ENCODE measurements at regions not wholly inside any gene's neighbourhood (a gene's known extent, or its start where the extent isn't known, plus 50 kb on each side); places are given as distances from the start of the nearest gene placed in this dataset.
"Not testable (repeated sequence)": the region's sequence is repeated elsewhere in the genome, so short reads cannot be mapped to it uniquely, and the experiment has no call there.

- Mint-ChIP-seq H3K27me3 (ENCODE audit: low read depth) (no peaks in the 10 kb centered on the region), H3K27ac (no peak overlapping the region)
Observed at GRCh38 chr6:40146902-40147301, 212.6 kb upstream of the MOCS1 start.

GRCh38 chr6:40139447-40139846 lies 205.2 kb upstream of the MOCS1 start:
- H3K9me3 Mint-ChIP-seq = peaks cover 4% of the 10 kb centered on the region
- no peak overlapping the region for H3K4me3 Mint-ChIP-seq (ENCODE audit: low read depth)
- no peaks in the 10 kb centered on the region for H3K4me1 Mint-ChIP-seq (ENCODE audit: low read depth)
- DNase-seq (ENCODE audit: low spot score) = no peak
- intact Hi-C loops (cut with micrococcal nuclease) = no loop called here
- no peaks in the 10 kb centered on the region for H3K27me3 Mint-ChIP-seq (ENCODE audit: low read depth)
- H3K27ac Mint-ChIP-seq = no peak overlapping the region
- H3K36me3 Mint-ChIP-seq (ENCODE audit: low read depth) = no peaks in the 10 kb centered on the region

More at GRCh38 chr6:40146902-40147301, 212.6 kb upstream of the MOCS1 start:
- no peak overlapping the region for H3K4me3 Mint-ChIP-seq (ENCODE audit: low read depth)
- H3K36me3 Mint-ChIP-seq (ENCODE audit: low read depth) = no peaks in the 10 kb centered on the region
- intact Hi-C loops (cut with micrococcal nuclease) = no loop called here
- no peak for DNase-seq (ENCODE audit: low spot score)
- no peaks in the 10 kb centered on the region for H3K4me1 Mint-ChIP-seq (ENCODE audit: low read depth)
- no peaks in the 10 kb centered on the region for H3K9me3 Mint-ChIP-seq

- DNase-seq (ENCODE audit: low spot score) = no peak
- H3K27me3 Mint-ChIP-seq (ENCODE audit: low read depth) = no peaks in the 10 kb centered on the region
- peaks cover 6% of the 10 kb centered on the region for H3K9me3 Mint-ChIP-seq
- H3K36me3 Mint-ChIP-seq (ENCODE audit: low read depth) = no peaks in the 10 kb centered on the region
- intact Hi-C loops (cut with micrococcal nuclease) = no loop called here
- H3K4me3 Mint-ChIP-seq (ENCODE audit: low read depth) = no peak overlapping the region
- no peak overlapping the region for H3K27ac Mint-ChIP-seq
- H3K4me1 Mint-ChIP-seq (ENCODE audit: low read depth) = no peaks in the 10 kb centered on the region
Observed at GRCh38 chr6:40138273-40138720, 204.0 kb upstream of the MOCS1 start.

GRCh38 chr6:40135491-40136072 lies 201.3 kb upstream of the MOCS1 start:
- H3K9me3 Mint-ChIP-seq = peaks cover 6% of the 10 kb centered on the region
- H3K36me3 Mint-ChIP-seq (ENCODE audit: low read depth) = no peaks in the 10 kb centered on the region
- no peaks in the 10 kb centered on the region for H3K27me3 Mint-ChIP-seq (ENCODE audit: low read depth)
- no peak overlapping the region for H3K27ac Mint-ChIP-seq
- no peak overlapping the region for H3K4me3 Mint-ChIP-seq (ENCODE audit: low read depth)
- no peaks in the 10 kb centered on the region for H3K4me1 Mint-ChIP-seq (ENCODE audit: low read depth)
- DNase-seq (ENCODE audit: low spot score) = no peak
- intact Hi-C loops (cut with micrococcal nuclease) = no loop called here

GRCh38 chr6:40133981-40134380 lies 199.7 kb upstream of the MOCS1 start:
- H3K27ac Mint-ChIP-seq; H3K9me3 Mint-ChIP-seq; H3K36me3 Mint-ChIP-seq (ENCODE audit: low read depth); DNase-seq (ENCODE audit: low spot score); H3K4me3 Mint-ChIP-seq (ENCODE audit: low read depth); H3K27me3 Mint-ChIP-seq (ENCODE audit: low read depth); H3K4me1 Mint-ChIP-seq (ENCODE audit: low read depth); intact Hi-C loops (cut with micrococcal nuclease): not testable (repeated sequence)

GRCh38 chr6:40131675-40132074 lies 197.4 kb upstream of the MOCS1 start:
- Mint-ChIP-seq H3K27ac (no peak overlapping the region), H3K9me3 (peaks cover 6% of the 10 kb centered on the region), H3K27me3 (ENCODE audit: low read depth) (no peaks in the 10 kb centered on the region), H3K36me3 (ENCODE audit: low read depth) (no peaks in the 10 kb centered on the region), H3K4me3 (ENCODE audit: low read depth) (no peak overlapping the region), H3K4me1 (ENCODE audit: low read depth) (no peaks in the 10 kb centered on the region)
- intact Hi-C loops (cut with micrococcal nuclease) = no loop called here
- no peak for DNase-seq (ENCODE audit: low spot score)

- Mint-ChIP-seq H3K4me3 (ENCODE audit: low read depth) (no peak overlapping the region), H3K9me3 (no peaks in the 10 kb centered on the region), H3K4me1 (ENCODE audit: low read depth) (no peaks in the 10 kb centered on the region), H3K27me3 (ENCODE audit: low read depth) (no peaks in the 10 kb centered on the region), H3K27ac (no peak overlapping the region), H3K36me3 (ENCODE audit: low read depth) (no peaks in the 10 kb centered on the region)
- intact Hi-C loops (cut with micrococcal nuclease) = no loop called here
- no peak for DNase-seq (ENCODE audit: low spot score)
Observed at GRCh38 chr6:40128127-40128526, 193.9 kb upstream of the MOCS1 start.

GRCh38 chr6:40125680-40126394 lies 191.6 kb upstream of the MOCS1 start:
- no peak for DNase-seq (ENCODE audit: low spot score)
- Mint-ChIP-seq H3K36me3 (ENCODE audit: low read depth) (no peaks in the 10 kb centered on the region), H3K4me1 (ENCODE audit: low read depth) (no peaks in the 10 kb centered on the region), H3K4me3 (ENCODE audit: low read depth) (no peak overlapping the region), H3K27ac (no peak overlapping the region), H3K27me3 (ENCODE audit: low read depth) (no peaks in the 10 kb centered on the region), H3K9me3 (no peaks in the 10 kb centered on the region)
- intact Hi-C loops (cut with micrococcal nuclease) = no loop called here

GRCh38 chr6:40124924-40125323 lies 190.7 kb upstream of the MOCS1 start:
- DNase-seq (ENCODE audit: low spot score) = no peak
- H3K27me3 Mint-ChIP-seq (ENCODE audit: low read depth) = no peaks in the 10 kb centered on the region
- no peaks in the 10 kb centered on the region for H3K4me1 Mint-ChIP-seq (ENCODE audit: low read depth)
- H3K4me3 Mint-ChIP-seq (ENCODE audit: low read depth) = no peak overlapping the region
- H3K27ac Mint-ChIP-seq = no peak overlapping the region
- intact Hi-C loops (cut with micrococcal nuclease) = no loop called here
- H3K9me3 Mint-ChIP-seq = no peaks in the 10 kb centered on the region
- no peaks in the 10 kb centered on the region for H3K36me3 Mint-ChIP-seq (ENCODE audit: low read depth)

- no peak for DNase-seq (ENCODE audit: low spot score)
- Mint-ChIP-seq H3K9me3 (no peaks in the 10 kb centered on the region), H3K4me1 (ENCODE audit: low read depth) (no peaks in the 10 kb centered on the region), H3K27me3 (ENCODE audit: low read depth) (no peaks in the 10 kb centered on the region), H3K4me3 (ENCODE audit: low read depth) (no peak overlapping the region), H3K27ac (no peak overlapping the region), H3K36me3 (ENCODE audit: low read depth) (no peaks in the 10 kb centered on the region)
- intact Hi-C loops (cut with micrococcal nuclease) = no loop called here
Observed at GRCh38 chr6:40116832-40117231, 182.6 kb upstream of the MOCS1 start.

GRCh38 chr6:40112350-40112749 lies 178.1 kb upstream of the MOCS1 start:
- Mint-ChIP-seq H3K27me3 (ENCODE audit: low read depth) (no peaks in the 10 kb centered on the region), H3K36me3 (ENCODE audit: low read depth) (no peaks in the 10 kb centered on the region), H3K27ac (no peak overlapping the region), H3K9me3 (no peaks in the 10 kb centered on the region), H3K4me1 (ENCODE audit: low read depth) (no peaks in the 10 kb centered on the region), H3K4me3 (ENCODE audit: low read depth) (no peak overlapping the region)
- intact Hi-C loops (cut with micrococcal nuclease) = no loop called here
- no peak for DNase-seq (ENCODE audit: low spot score)

- no peak overlapping the region for H3K27ac Mint-ChIP-seq
- no peaks in the 10 kb centered on the region for H3K36me3 Mint-ChIP-seq (ENCODE audit: low read depth)
- H3K9me3 Mint-ChIP-seq = no peaks in the 10 kb centered on the region
- intact Hi-C loops (cut with micrococcal nuclease) = no loop called here
- no peak overlapping the region for H3K4me3 Mint-ChIP-seq (ENCODE audit: low read depth)
- no peak for DNase-seq (ENCODE audit: low spot score)
- H3K4me1 Mint-ChIP-seq (ENCODE audit: low read depth) = no peaks in the 10 kb centered on the region
- no peaks in the 10 kb centered on the region for H3K27me3 Mint-ChIP-seq (ENCODE audit: low read depth)
Observed at GRCh38 chr6:40108736-40109135, 174.5 kb upstream of the MOCS1 start.

- intact Hi-C loops (cut with micrococcal nuclease) = no loop called here
- Mint-ChIP-seq H3K27me3 (ENCODE audit: low read depth) (no peaks in the 10 kb centered on the region), H3K36me3 (ENCODE audit: low read depth) (no peaks in the 10 kb centered on the region), H3K9me3 (no peaks in the 10 kb centered on the region), H3K27ac (no peak overlapping the region), H3K4me1 (ENCODE audit: low read depth) (no peaks in the 10 kb centered on the region), H3K4me3 (ENCODE audit: low read depth) (no peak overlapping the region)
- no peak for DNase-seq (ENCODE audit: low spot score)
Observed at GRCh38 chr6:40106840-40107239, 172.6 kb upstream of the MOCS1 start.
